GM18505 (cell line): ENCODE measurements at regions not wholly inside any gene's neighbourhood (a gene's known extent, or its start where the extent isn't known, plus 50 kb on each side); places are given as distances from the start of the nearest gene placed in this dataset.
"Not testable (repeated sequence)": the region's sequence is repeated elsewhere in the genome, so short reads cannot be mapped to it uniquely, and the experiment has no call there.

ENCODE experiments used
- ATAC-seq: cut with Tn5 transposase; IDR thresholded peaks from one replicate; pipeline ENCODE4 v1.9.1; 2021; ENCODE audit not compliant: unreplicated experiment
- POLR2A ChIP-seq: IDR thresholded peaks from 4 replicates; pipeline ENCODE4 v1.6.1; 2011; ENCODE audit warnings: borderline replicate concordance; ENCODE audit not compliant: insufficient read depth, insufficient read length; ENCODE audit errors: extremely low read depth

DNA sequence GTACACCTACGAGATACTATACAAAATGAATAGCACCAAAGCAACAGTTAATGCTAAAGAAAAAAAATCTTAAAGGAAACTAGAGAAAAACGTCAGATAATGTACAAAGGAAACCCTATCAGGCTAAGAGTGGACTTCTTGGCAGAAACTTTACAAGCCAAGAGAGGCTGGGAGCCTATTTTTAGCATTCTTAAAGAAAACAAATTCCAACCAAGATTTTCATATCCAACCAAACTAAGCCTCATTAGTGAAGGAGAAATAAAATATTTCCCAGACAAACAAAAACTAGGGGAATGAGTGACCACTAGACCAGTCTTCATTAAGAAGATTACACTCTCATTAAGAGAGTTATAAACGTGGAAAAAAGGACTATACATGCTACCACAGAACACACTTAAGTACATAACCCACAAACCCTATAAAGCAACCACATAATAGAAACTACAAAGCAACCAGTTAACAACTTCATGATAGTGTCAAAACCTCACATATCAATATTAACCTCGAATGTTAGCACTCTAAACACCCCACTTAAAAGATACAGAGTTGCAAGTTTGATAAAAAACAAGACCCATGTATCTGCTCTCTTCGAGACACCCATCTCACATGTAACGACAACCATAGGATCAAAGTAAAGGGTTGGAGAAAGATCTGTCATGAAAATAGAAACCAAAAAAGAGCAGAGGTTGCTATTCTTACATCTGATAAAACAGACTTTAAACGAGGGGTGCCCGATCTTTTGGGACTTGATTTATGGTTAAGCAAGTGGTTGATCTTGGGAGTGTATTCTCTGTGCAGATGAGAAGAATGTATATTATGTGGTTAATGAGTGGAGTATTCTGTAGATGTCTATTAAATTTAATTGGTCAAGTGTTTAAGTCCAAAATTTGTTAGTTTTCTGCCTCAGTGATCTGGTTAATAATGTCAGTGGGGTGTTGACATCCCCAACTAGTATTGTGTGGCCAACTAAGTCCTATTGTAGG is 1301.4 kb downstream of the PLA2G4A start:
- TF ChIP-seq POLR2A, result no peak
- ATAC-seq, result no peak

DNA sequence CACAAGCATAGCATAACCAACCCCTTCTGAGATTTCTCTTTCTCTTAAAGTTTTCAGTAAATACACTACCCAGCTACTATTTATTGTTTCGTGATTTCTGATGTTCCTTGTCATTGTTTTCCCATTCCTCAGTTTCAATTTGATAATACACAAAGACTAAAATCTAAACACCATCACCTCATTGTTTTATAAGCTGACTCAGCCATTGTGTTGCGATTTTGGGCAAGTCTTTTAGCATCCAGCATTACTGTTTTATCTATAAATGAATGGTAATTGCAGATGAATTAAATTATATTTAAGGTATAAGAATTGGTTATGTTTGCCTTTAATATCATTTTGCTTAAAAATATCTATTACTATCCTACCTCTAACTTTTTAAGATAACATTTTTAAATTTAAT is 1308.5 kb downstream of the PLA2G4A start:
- TF ChIP-seq POLR2A, result no peak
- no peak for ATAC-seq

DNA sequence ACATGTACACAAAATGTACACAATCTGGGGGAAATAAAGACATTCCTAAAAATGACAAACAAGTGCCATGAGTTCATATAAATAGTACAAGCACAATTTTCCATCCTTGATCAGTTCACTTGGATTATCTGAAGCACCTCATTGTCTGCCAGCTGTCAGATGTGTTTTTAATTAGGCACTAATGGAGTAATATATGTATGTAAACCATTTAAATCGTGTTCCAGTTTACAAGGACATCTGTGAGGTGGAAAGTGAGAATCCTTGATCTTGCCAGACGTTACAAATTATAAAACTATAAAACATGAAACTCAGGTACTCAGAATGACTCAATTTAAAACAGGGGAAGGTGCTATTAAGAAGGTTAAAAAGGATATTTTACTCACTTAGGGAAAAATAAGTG is 1312.2 kb downstream of the PLA2G4A start:
- TF ChIP-seq POLR2A, result no peak
- no peak for ATAC-seq

DNA sequence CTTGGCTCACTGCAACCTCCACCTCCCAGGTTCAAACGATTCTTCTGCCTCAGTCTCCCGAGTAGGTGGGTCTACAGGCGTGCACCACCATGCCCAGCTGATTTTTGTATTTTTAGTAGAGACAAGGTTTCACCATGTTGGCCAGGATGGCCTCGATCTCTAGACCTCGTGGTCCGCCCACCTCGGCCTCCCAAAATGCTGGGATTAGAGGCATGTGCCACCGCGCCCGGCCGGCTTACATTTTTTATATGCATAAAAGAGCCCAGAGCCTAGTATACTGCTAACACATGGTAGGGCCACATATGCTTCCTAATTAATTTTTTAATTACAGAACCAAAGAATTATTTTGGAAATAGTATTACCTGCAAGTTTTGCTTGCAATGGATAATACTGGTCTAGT is 1325.4 kb downstream of the PLA2G4A start:
- ATAC-seq, result no peak
- no peak for TF ChIP-seq POLR2A

DNA sequence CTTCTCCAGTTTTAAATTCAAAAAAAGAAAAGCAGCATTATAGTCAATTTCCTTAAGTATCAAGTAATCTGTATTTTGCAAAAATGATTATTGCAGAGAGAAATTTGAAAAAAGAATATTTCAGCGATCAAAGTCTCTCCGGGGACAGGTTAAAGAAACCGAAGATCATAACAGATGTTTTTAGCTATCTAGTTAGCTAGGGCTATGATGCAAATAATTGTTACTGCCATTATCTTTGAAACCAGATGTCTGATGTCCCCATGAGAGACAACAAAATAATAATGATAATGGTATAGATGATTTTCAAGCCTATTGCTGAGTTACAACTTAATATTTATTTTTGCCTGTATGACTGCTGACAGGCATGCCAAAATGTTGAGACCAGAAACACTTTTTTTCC is 1326.0 kb downstream of the PLA2G4A start:
- ATAC-seq, result no peak
- no peak for TF ChIP-seq POLR2A

DNA sequence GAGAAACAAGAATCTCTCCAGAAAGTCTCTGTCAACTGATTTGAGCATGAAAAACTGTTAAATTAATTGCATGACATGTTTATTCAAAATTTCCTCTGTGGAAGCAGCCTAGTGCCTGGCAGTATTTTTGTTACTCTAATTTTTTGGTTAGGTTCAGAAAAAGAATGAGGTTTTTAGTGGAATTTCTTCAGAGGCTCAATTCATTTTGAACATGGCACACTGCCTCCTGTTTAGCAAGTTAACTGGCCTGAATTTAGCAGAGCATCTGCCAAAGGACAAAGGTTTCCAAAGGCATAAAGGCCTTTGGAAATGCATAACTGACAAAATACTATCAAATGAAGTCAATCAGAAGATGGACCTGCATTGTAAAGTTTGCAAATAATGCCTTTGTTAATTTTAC is 1326.5 kb downstream of the PLA2G4A start:
- no peak for ATAC-seq
- TF ChIP-seq POLR2A, result no peak

DNA sequence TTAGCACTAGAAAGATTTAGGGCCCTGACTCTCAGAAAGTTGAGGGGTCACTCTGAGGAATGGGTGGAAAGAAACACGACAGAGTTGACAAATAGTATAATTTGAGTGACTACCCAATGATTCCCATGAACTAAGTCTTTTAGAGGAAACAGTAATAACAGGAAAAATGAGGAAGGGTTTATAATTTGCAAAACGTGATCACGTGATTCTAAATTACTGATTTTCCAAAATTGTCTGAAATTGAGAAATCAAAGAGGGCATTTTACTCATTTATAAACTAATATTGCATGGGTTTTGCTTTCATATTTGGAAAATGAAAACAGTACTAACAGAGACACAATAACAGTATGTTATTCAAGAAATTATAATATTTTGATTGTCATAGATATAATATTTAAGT is 1335.7 kb downstream of the PLA2G4A start:
- no peak for TF ChIP-seq POLR2A
- ATAC-seq, result no peak

DNA sequence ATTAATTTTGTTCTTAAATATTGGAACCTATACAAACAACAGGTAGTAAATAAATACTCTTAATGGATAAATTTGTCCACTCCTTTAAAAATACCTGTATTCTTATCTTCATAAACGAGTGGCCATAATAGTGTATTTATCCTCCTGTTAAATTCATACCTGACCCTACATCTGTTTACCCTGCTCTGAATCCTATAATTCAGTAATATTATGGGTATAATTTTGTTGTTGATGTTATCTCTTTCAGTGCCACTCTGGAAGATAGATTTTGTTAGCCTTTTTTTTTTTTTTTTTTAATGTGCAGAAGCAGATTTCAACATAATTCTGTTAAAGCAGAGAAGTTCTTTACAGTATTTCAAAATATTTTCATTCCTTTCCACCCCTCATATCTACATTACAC is 1337.9 kb downstream of the PLA2G4A start:
- ATAC-seq, result no peak
- no peak for TF ChIP-seq POLR2A

DNA sequence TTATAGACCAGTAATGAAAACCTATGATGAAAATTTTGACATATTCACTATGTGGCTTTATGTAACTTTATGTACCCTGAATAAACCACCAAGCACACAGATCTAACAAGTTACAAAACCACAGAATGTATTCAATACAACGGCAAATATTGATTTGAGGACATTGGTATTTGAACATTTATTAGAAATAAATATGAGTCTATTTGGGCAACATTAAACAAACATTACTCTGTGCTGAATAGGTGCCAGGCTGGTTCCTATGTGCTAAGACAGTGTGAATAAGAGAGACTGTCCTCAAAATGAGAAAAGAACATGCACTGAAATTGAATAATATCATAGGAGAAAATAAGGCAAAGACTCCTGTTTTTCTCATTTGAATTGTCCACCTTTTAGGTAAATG is 1341.2 kb downstream of the PLA2G4A start:
- ATAC-seq, result no peak
- TF ChIP-seq POLR2A, result no peak

DNA sequence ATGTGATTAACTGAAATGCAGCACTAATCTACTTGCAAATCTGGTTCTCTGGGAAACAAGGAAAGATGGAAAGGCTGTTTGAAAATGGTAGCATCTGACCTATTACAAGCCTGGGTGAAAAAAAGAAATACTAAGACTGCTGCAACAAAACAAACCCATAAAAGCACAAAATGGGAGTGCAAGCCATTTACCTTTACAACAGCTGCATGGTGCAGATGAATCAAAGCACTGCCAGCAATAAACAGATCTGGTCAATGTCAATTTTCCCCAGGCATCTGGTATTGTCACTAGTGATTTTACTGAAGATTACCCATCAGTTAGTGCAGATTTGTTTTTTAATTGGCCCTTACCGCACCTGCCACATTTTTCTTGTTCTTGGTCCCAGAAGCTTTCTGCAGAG is 1341.7 kb downstream of the PLA2G4A start:
- no peak for ATAC-seq
- TF ChIP-seq POLR2A, result no peak

DNA sequence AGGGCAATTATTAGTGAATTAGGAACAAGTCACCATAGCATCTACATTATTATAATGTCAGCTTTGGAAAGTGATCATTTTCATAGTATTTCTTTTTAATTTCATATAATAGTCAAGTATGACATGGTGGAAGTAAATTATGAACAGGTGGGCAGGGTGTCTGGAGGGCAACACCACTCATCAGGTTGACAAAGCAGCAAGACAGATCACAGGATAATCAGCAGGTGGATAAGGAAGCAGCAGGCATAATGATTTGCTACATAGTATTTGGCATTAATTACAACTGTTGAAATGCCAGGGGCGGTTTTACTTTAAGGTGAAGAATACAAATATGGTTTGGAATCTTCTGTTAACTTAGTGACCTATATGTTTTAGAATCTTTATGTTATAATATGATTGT is 1342.2 kb downstream of the PLA2G4A start:
- no peak for TF ChIP-seq POLR2A
- ATAC-seq, result no peak

DNA sequence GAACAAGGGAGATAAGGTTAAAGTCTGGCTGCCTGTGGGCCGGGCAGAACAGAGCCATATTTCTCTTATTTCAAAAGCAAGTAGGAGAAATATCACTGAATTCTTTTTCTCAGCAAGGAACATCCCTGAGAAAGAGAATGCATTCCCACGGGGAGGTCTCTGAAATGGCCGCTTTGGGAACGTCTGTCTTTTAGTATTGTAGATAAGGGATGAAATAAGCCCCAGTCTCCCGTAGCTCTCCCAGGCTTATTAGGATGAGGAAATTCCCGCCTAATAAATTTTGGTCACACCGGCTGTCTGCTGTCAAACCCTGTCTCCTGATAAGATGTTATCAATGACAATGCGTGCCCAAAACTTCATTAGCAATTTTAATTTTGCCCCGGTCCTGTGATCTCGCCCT is 1353.3 kb downstream of the PLA2G4A start:
- not testable (repeated sequence) for ATAC-seq

DNA sequence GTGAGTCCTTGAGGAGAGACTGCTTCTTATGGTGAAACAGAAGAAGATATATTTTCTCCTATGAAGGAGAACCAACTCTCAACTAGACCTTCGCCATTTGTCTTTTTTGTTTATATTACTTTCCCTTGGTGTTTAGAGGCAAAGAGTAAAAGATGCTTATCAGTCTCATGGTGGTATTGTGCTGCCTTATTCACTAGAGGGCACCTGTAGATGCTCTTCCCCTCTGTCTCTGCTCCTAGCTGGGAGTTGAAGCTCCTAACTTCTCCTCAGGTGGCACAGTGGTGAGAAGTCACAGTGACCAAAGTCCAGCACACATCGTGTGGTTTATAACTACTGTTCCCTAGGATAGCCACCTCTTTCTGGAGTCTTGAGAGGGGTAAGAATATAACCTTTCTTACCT is 1359.6 kb downstream of the PLA2G4A start:
- no peak for ATAC-seq
- no peak for TF ChIP-seq POLR2A

DNA sequence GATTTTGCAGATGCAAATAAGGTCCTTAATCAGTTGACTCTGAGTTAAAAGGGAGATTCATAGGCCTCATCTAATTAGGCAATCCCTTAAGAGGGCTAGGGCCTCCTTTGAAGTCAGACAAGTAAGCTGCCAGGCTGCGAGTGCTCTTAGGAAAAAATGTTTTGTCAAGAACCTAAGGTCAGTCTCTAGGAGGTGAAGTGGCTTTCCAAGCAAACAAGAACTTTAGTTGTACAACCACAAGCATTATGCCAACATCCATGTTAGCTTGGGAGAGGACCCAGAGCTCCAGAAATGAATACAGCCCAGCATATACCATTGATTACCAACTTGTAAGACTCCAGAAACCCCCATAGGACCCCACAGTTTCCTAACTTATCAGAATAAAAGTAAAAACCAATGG is 1366.2 kb downstream of the PLA2G4A start:
- TF ChIP-seq POLR2A, result no peak
- no peak for ATAC-seq
